CD1c-positive myeloid dendritic cell (primary cell): ENCODE measurements at regions not wholly inside any gene's neighbourhood (a gene's known extent, or its start where the extent isn't known, plus 50 kb on each side); places are given as distances from the start of the nearest gene placed in this dataset.
A peak's percentile ranks its signal among the peaks of the same experiment; 100 is the strongest.

Experiments used
- DNase-seq: peaks from one replicate; pipeline ENCODE4 v3.0.0-alpha.2; 2016; ENCODE audit errors: extremely low spot score

GRCh38 chr2:41774011-41774605 lies 273.7 kb upstream of the PKDCC start:
- DNase-seq, result no peak

- no peak for DNase-seq
Measured at GRCh38 chr2:41775366-41776025, 272.3 kb upstream of the PKDCC start.

GRCh38 chr2:41779888-41780287 lies 267.9 kb upstream of the PKDCC start:
- DNase-seq, result no peak

GRCh38 chr2:41782306-41783158 lies 265.3 kb upstream of the PKDCC start:
- DNase-seq, result peak; percentile 50

GRCh38 chr2:41784496-41784895 lies 263.3 kb upstream of the PKDCC start:
- DNase-seq, result no peak

GRCh38 chr2:41785251-41786022 lies 262.4 kb upstream of the PKDCC start:
- DNase-seq, result no peak

GRCh38 chr2:41791523-41791922 lies 256.3 kb upstream of the PKDCC start:
- peak; percentile 48 for DNase-seq

GRCh38 chr2:41803361-41803760 lies 244.5 kb upstream of the PKDCC start:
- DNase-seq, result no peak

- no peak for DNase-seq
Measured at GRCh38 chr2:41806286-41806685, 241.5 kb upstream of the PKDCC start.

GRCh38 chr2:41821167-41821566 lies 226.7 kb upstream of the PKDCC start:
- no peak for DNase-seq

- DNase-seq, result no peak
Measured at GRCh38 chr2:41826921-41827320, 220.9 kb upstream of the PKDCC start.

- DNase-seq, result no peak
Measured at GRCh38 chr2:41827354-41827971, 220.4 kb upstream of the PKDCC start.

- DNase-seq, result no peak
Measured at GRCh38 chr2:41828052-41828643, 219.7 kb upstream of the PKDCC start.

GRCh38 chr2:41829052-41829451 lies 218.8 kb upstream of the PKDCC start:
- no peak for DNase-seq

GRCh38 chr2:41830600-41830999 lies 217.2 kb upstream of the PKDCC start:
- DNase-seq, result no peak

- DNase-seq, result peak; percentile 13
Measured at GRCh38 chr2:41832218-41832617, 215.6 kb upstream of the PKDCC start.

GRCh38 chr2:41835401-41835800 lies 212.4 kb upstream of the PKDCC start:
- no peak for DNase-seq

GRCh38 chr2:41836948-41837347 lies 210.9 kb upstream of the PKDCC start:
- peak; percentile 46 for DNase-seq

- no peak for DNase-seq
Measured at GRCh38 chr2:41837610-41838009, 210.2 kb upstream of the PKDCC start.

GRCh38 chr2:41840702-41841551 lies 206.9 kb upstream of the PKDCC start:
- peak; percentile 97 for DNase-seq
